ENCODE measurements at regions not wholly inside any gene's neighbourhood (a gene's known extent, or its start where the extent isn't known, plus 50 kb on each side); places are given as distances from the start of the nearest gene placed in this dataset.

DNA sequence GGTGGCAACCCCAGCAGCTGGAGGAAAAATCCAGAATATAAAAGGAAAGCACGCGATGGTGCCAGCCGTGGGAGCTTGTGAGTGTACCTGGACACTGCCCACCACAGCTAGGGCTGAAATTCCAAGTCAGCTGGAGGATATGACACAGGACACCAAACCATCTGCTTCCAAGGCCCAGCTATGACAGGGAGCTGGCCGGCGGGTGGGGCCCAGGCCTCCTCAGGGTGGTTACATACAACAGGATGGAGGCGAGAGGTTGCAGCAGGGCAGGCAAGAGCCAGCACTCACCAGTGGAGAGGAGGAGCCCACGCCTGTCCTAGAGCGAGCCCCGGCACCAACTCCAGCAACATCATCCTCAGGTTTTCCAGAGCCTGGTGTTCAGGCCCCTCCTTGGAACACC is 163.2 kb upstream of the RPL38 start:
- TF ChIP-seq CTCF (IDR thresholded peaks at IDR 0.05; ENCODE audit: control extremely low read depth in 1 of 3, insufficient read depth in 1 of 3, low read depth in 1 of 3, low read length in 3 of 3) (no peak), EGR1 (IDR thresholded peaks at IDR 0.05; ENCODE audit: borderline replicate concordance, low read depth, low read length) (no peak), RFX5 (IDR thresholded peaks at IDR 0.05; ENCODE audit: borderline replicate concordance, low read depth, low read length) (no peak), MAFK (IDR thresholded peaks at IDR 0.05; ENCODE audit: low read depth, low read length) (no peak), POLR2AphosphoS5 (IDR thresholded peaks at IDR 0.05; ENCODE audit: low read depth, low read length) (no peak)
- TF ChIP-seq, protein P1, sequence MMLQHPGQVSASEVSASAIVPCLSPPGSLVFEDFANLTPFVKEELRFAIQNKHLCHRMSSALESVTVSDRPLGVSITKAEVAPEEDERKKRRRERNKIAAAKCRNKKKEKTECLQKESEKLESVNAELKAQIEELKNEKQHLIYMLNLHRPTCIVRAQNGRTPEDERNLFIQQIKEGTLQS (IDR thresholded peaks at IDR 0.05; ENCODE audit: insufficient read depth, low read depth, low read length): no peak
